A673 (cell line): ENCODE measurements at regions not wholly inside any gene's neighbourhood (a gene's known extent, or its start where the extent isn't known, plus 50 kb on each side); places are given as distances from the start of the nearest gene placed in this dataset.

Experiments
- BruUV-seq: library from RNA; stranded (reverse); fragments of 400-500 nt; replicated peaks from 2 replicates; lab custom pipeline; 2021; lab: Mats Ljungman, UMichigan
- CTCF ChIA-PET: fragments of 300-600 bp; sonication (Branson Sonifier 250); formaldehyde crosslinking; loops from one replicate; lab custom pipeline; 2022; ENCODE audit warnings: antibody characterized with exemption; lab: Charles Lee
- POLR2A ChIA-PET: fragments of 300-600 bp; sonication (Branson Sonifier 250); formaldehyde crosslinking; loops from one replicate; lab custom pipeline; 2022; ENCODE audit warnings: antibody characterized with exemption; ENCODE audit not compliant: low non-redundant PET; lab: Charles Lee
- DNase-seq: peaks from one replicate; pipeline ENCODE4 v3.0.0-alpha.2; 2015; ENCODE audit warnings: low spot score
- H3K27ac ChIP-seq: fragments of 200-600 bp; sonication (generic); 2 replicates; pipeline ENCODE4 v1.5.1; 2016; ENCODE audit warnings: mixed run types, low read depth, mild to moderate bottlenecking, mixed read lengths, antibody characterized with exemption, low read length; ENCODE audit not compliant: poor library complexity, severe bottlenecking
- H3K27me3 ChIP-seq: fragments of 200-600 bp; sonication (generic); replicated peaks from 2 replicates; pipeline ENCODE4 v1.6.1; 2017; ENCODE audit warnings: mixed run types, low read depth, mild to moderate bottlenecking, mixed read lengths, antibody characterized with exemption, low read length; ENCODE audit not compliant: insufficient read depth, poor library complexity
- H3K36me3 ChIP-seq: fragments of 200-600 bp; sonication (generic); 2 replicates; pipeline ENCODE4 v1.6.1; 2016; ENCODE audit warnings: mixed run types, mild to moderate bottlenecking, mixed read lengths, antibody characterized with exemption, low read length; ENCODE audit not compliant: insufficient read depth, poor library complexity, severe bottlenecking
- H3K4me1 ChIP-seq: fragments of 200-600 bp; sonication (generic); 2 replicates; pipeline ENCODE4 v1.6.1; 2017; ENCODE audit warnings: mixed run types, mild to moderate bottlenecking, mixed read lengths, antibody characterized with exemption, low read length; ENCODE audit not compliant: insufficient read depth, poor library complexity, severe bottlenecking
- H3K4me3 ChIP-seq: fragments of 200-600 bp; sonication (generic); 2 replicates; pipeline ENCODE4 v1.5.1; 2016; ENCODE audit warnings: low read depth, mixed run types, mild to moderate bottlenecking, mixed read lengths, low read length; ENCODE audit not compliant: poor library complexity, severe bottlenecking
- H3K9me3 ChIP-seq: fragments of 200-600 bp; sonication (generic); 2 replicates; pipeline ENCODE4 v1.6.1; 2016; ENCODE audit warnings: mixed run types, low read depth, mild to moderate bottlenecking, mixed read lengths, antibody characterized with exemption, low read length; ENCODE audit not compliant: poor library complexity, severe bottlenecking
- EZH2 ChIP-seq: fragments of 200-600 bp; sonication (generic); IDR thresholded peaks from 2 replicates; pipeline ENCODE4 v1.6.1; 2017; ENCODE audit warnings: borderline replicate concordance, low read depth, mild to moderate bottlenecking, mixed read lengths, antibody characterized with exemption, low read length; ENCODE audit not compliant: poor library complexity, severe bottlenecking
- intact Hi-C: fragments of 100-400 bp; cut with micrococcal nuclease; formaldehyde crosslinking; loops from one replicate; pipeline ENCODE4 v1.10.0; 2022; ENCODE audit not compliant: unreplicated experiment
- TF ChIP-seq, protein P1 (sequence below): fragments of 300-800, 200-600 bp; sonication (generic); conservative IDR thresholded peaks from 2 replicates; pipeline ENCODE4 v1.5.1; 2017; ENCODE audit warnings: low read depth, mild to moderate bottlenecking, antibody characterized with exemption, low read length, moderate library complexity, mixed read lengths

DNA sequence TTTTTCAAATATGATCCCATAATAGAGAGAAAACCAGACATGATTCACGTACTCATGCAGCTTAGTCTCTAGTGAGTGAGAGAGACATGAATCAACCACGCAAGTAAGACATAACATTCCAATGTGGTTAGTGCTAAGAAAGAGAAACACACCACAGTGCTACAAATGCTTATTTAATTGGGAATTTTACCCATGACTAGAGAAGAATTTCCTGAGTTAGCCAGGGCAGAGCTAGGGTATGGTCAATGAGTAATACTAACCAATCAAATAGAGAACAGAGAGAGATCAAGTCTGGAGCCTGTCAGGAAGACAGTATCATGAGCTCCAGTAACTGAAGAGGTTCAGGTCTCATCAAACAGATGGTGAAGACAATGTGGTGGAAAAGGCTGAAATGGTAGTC lies 495.2 kb downstream of the PDGFC start:
- intact Hi-C loops: loop anchor here (1.0 to 10.0 kb wide), 5 partner anchors 41 to 1696 kb away; partner anchors contain the start of gene GASK1B
- Histone ChIP-seq H3K4me1 (peaks cover 14% of the 10 kb centered on the region), H3K27me3 (no peaks in the 10 kb centered on the region), H3K36me3 (peaks cover 4% of the 10 kb centered on the region), H3K4me3 (no peak overlapping the region), H3K27ac (peak overlapping the region; percentile 57), H3K9me3 (peaks cover 6% of the 10 kb centered on the region)
- DNase-seq: peak; percentile 76
- POLR2A ChIA-PET: no interaction called here
- BruUV-seq: no TSS peak
- TF ChIP-seq EZH2: no peak
- TF ChIP-seq, protein P1, sequence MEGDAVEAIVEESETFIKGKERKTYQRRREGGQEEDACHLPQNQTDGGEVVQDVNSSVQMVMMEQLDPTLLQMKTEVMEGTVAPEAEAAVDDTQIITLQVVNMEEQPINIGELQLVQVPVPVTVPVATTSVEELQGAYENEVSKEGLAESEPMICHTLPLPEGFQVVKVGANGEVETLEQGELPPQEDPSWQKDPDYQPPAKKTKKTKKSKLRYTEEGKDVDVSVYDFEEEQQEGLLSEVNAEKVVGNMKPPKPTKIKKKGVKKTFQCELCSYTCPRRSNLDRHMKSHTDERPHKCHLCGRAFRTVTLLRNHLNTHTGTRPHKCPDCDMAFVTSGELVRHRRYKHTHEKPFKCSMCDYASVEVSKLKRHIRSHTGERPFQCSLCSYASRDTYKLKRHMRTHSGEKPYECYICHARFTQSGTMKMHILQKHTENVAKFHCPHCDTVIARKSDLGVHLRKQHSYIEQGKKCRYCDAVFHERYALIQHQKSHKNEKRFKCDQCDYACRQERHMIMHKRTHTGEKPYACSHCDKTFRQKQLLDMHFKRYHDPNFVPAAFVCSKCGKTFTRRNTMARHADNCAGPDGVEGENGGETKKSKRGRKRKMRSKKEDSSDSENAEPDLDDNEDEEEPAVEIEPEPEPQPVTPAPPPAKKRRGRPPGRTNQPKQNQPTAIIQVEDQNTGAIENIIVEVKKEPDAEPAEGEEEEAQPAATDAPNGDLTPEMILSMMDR: no peak
- CTCF ChIA-PET: interaction anchor here (0.8 to 1.9 kb wide), 4 partner anchors 490 to 569 kb away, joined by 3 to 14 read pairs (median 7); no protein-coding TSS in a partner anchor

DNA sequence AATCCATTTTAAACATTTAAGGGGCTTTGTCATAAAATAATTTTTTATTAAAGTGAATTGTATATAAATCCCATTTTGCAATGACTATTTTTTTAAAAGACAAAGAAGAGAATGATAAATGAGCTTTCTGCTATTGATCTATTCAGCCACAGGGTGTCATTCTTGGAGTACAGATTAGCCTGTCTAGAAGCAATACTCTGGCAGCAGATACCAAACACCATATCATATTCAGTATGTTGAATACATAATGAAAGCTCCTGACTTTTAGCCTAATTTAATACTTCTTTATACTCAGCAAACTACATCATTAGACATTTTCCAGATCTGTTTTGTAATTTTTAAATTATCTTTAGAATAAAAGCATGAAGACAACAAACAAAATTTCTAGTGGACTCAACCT lies 496.3 kb downstream of the PDGFC start:
- peaks cover 4% of the 10 kb centered on the region for H3K9me3 ChIP-seq
- intact Hi-C loops: loop anchor here (1.0 to 10.0 kb wide), 6 partner anchors 112 to 1697 kb away; partner anchors contain the start of gene GASK1B
- peak; percentile 80 for DNase-seq
- H3K36me3 ChIP-seq: peaks cover 2% of the 10 kb centered on the region
- no peaks in the 10 kb centered on the region for H3K27me3 ChIP-seq
- no peak for TF ChIP-seq EZH2
- TF ChIP-seq, protein P1: peak; percentile 68
- ChIA-PET POLR2A (interaction anchor here (0.6 kb wide), 1 partner anchor 1781 kb away, joined by 3 read pairs; no protein-coding TSS in a partner anchor), CTCF (interaction anchor here (0.6 to 1.9 kb wide), 9 partner anchors 36 to 570 kb away, joined by 3 to 14 read pairs (median 4); no protein-coding TSS in a partner anchor)
- no peak overlapping the region for H3K4me3 ChIP-seq
- H3K4me1 ChIP-seq: peaks cover 14% of the 10 kb centered on the region
- no TSS peak for BruUV-seq
- H3K27ac ChIP-seq: peak overlapping the region; percentile 57

DNA sequence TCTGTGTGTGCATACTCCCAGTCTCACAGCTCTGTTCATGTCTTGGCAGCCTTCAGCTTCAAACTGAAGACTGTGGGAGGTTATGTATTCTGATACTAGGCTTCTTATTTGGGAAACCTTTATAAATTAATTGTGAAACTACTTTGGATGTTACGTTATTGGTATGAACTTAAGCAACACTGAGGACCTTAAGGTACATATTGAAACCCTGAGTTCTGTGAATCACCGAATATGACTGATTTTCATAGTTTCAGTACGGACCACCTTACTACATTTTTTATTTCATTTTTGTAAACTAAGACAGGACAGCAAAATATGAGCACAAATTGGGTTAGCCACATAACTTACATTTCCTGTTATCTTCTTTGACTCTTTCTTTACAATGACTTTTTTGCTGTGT lies 498.4 kb downstream of the PDGFC start:
- no peaks in the 10 kb centered on the region for H3K9me3 ChIP-seq
- DNase-seq: no peak
- TF ChIP-seq, protein P1: no peak
- TF ChIP-seq EZH2: no peak
- H3K4me1 ChIP-seq: peaks cover 14% of the 10 kb centered on the region
- BruUV-seq: no TSS peak
- ChIA-PET POLR2A (no interaction called here), CTCF (no interaction called here)
- H3K27ac ChIP-seq: no peak overlapping the region
- intact Hi-C loops: loop anchor here (5.0 to 10.0 kb wide), 4 partner anchors 176 to 589 kb away; no protein-coding TSS in a partner anchor
- no peak overlapping the region for H3K4me3 ChIP-seq
- H3K27me3 ChIP-seq: no peaks in the 10 kb centered on the region
- H3K36me3 ChIP-seq: no peaks in the 10 kb centered on the region
